HG02798 (cell line): ENCODE measurements at regions not wholly inside any gene's neighbourhood (a gene's known extent, or its start where the extent isn't known, plus 50 kb on each side); places are given as distances from the start of the nearest gene placed in this dataset.
"Not testable (repeated sequence)": the region's sequence is repeated elsewhere in the genome, so short reads cannot be mapped to it uniquely, and the experiment has no call there.

ENCODE experiments used
- ATAC-seq: cut with Tn5 transposase; IDR thresholded peaks from one replicate; pipeline ENCODE4 v1.9.1; 2021; ENCODE audit warnings: mild to moderate bottlenecking; ENCODE audit not compliant: unreplicated experiment, poor library complexity

DNA sequence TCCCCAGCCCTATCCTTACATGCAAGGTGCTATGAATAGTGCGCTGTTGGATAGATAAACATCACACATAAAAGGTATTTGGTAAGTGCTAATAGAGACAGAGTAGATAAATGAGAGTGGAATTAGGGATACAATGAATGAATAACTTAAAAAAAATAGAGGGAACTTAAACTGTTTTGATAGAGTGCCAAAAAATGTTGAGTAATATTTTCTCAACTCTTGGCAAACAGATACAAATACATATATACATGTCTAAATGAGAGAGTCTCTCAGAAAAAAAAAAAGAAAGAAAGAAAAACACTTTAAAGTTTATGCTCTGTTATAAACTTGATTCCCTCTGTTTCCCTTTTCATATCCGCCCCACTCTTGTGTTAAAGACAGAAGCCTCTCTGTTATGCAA, 667.4 kb downstream of the ROBO2 start:
- ATAC-seq, result no peak

DNA sequence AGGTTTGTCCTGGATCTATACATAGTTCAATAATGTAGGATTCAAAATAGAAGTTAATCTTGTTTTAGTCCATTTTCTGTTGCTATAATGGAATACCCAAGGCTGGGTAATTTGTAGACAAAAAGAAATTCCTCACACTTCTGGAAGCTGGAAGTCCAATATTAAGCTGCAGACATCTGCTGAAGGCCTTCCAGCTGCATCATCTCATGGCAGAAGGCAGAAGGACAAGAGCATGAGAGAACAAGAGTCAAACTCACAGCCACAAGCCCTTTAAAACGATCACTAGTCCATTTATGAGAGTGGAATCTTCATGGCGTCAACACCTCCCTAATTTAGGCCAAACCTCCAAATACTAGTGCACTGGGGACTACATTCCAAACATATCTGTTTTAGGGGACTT, 669.3 kb downstream of the ROBO2 start:
- no peak for ATAC-seq

DNA sequence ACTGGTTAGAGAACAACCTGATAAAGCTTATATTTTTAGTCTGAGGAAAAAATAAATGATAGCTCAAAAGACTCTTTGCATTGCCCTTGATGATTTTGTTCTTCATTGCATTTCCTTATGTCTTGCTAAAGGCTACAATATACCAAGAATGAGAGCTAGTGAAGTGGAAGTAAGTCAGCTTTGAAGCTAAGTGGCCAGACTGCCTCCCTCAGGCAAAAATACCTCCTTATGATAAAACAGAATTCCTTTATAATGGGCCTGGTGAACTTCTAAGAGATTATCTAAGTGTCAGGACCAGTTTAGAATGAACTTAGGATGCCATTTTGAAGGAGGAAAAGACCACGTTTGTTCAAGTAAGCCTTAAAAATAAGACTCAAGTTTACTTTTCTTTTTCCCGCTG, 678.4 kb downstream of the ROBO2 start:
- no peak for ATAC-seq

DNA sequence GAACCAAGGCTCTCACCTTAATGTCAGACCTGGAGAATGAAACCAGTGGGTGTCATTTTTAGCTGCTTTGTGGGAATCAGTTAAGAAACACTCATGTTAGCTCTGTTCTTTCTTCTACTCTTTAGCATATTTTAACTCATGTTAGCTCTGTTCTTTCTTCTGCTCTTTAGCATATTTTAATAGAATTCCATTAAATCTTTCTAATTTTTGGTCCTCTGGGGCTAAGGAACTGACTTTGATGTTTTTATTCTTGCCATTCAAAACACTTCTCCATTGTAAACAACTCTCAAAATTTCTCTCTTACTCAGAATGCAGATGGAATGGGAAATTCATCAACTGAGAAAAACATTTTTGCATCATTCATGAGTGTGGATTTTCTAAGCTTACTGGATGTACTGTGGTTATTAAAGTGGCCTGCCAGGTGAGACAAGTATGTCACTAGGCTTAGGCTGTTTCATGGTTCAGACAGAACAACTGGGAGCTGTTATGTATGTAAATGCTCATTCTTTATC, 680.6 kb downstream of the ROBO2 start:
- no peak for ATAC-seq

DNA sequence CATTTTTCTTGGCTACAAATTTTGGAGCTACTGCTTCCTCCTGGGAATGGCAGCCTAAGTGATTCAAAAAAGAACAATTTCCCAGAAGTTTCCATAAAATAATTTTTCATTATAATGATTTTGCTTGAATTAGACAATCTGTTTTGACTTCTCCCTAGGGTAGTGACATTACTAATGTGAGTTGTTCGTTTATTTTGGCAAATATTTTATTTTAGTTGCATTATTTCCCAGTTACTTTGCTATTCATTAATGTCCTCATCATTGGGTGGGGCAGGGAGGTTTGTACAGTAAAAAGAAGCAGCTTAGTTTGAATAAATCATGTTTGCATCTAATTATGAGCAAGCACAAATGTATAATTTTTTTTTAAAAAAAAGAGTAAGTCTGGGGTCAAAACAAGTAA, 686.6 kb downstream of the ROBO2 start:
- no peak for ATAC-seq

DNA sequence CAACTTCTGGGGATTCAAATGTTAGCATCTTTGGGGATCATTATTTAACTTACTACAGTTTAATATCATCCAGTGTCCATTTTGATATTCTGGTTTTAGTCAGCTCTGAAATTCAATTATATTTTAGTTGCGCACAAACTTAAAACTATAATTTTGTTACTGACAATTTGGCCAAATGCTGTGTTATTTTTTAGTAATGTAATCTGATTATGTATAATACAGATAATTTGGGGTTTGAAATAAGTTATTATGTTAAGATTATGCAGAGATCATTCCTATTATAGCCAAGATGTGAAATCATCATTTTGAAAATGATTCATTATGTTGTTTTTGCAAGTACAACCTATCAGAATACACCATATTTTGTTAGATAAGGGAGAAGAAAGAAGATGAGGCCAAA, 706.1 kb downstream of the ROBO2 start:
- no peak for ATAC-seq

DNA sequence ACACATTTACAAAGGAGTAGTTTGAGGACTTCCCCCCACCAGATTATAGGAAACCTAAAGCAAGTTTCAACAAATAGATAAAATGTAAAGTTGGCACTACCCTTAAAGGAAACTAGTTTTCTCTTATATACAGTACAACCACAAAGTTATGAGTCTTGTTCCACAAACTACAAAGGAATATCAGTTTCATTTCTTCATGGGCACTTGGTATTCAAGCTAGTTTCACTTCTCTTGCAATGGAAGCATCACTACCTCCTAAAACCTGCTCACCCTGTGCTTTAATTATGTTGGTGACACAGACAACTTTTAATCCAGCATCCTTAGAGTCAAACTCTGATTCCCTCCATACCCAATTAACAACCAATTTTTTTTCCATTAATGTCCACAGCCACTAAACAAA, 707.0 kb downstream of the ROBO2 start:
- ATAC-seq, result no peak

DNA sequence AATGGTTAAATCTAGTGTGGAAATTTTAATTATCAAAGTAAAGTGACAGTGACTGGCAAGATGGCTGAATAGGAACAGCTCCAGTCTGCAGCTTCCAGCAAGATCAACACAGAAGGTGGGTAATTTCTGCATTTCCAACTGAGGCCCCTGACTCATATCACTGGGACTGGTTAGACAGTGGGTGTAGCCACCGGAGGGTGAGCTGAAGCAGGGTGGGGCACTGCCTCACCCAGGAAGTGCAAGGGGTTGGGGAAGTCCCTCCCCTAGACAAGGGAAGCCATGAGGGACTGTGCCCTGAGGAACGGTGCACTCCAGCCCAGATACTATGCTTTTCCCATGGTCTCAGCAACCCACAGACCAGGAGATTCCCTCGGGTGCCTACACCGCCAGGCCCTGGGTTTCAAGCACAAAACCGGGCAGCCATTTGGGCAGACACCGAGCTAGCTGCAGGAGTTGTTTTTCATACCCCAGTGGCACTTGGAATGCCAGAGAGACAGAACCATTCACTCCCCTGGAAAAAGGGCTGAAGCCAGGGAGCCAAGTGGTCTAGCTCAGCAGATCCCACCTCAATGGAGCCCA, 716.6 kb downstream of the ROBO2 start:
- not testable (repeated sequence) for ATAC-seq

DNA sequence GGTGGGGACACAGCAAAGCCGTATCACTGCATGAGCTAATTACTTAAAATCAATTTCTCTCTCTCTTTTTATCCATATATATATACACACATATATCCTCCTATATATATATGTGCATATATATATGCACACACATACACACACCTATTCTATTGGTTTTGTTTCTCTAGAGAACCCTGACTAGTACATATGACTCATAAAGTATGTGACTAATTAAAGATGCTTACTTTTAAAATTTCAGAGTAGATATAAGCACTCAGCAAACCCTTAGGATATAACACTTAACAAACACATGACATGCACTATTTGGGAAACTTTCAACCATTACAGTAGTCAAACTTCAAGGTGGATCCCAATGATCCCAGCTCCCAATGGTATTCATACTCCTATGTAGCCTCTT, 732.6 kb downstream of the ROBO2 start:
- no peak for ATAC-seq

DNA sequence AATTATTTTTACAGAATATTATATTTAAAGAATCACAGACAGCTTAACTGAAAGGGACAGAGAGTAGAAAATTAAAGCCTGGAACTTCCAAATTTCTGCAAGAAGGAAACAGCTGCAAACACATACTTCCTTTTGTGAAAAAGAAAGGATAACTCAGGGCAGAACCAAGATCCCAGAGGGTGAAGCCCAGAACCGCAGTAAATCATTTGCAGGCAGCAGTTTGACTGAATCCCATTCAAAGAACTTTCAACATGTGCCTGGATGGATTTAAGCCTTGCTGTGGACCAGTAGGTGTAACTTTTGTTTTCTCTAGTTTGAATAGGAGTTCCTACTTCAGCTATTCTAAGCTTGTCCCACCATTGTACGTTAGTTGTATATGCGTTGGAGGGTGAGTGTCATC, 733.2 kb downstream of the ROBO2 start:
- no peak for ATAC-seq

DNA sequence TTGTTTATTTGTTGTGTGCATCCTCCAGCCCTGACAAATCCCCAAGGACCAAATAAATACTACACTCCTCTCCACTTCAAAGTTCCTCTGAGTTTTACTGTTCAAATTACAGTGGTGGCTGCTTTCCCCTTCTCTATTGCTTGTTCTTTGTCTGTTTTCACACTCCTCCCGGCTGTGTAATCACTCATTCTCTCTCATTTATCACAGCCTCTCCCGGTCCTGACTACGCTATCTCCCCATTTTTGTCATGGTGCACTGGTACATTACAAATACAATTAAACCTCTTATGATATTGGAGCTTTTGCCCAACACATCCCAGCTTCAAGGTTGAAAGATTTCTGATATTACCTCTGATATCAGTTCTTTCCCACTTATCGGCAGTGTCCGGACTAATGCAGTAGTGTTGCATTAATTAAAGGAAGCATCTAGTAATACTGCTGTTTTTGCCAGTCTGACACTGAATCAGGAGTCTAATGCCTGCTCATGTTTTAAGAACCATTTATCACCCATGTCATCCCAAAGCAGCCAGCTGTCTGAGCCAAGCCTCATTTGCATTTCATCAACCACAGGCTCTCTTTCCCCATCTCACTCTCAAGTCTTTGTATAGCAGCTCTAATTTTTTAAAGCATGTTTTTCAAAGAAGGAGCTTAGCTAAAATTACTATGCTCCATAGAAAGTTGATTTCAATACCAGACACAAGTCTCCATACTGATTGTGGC, 740.5 kb downstream of the ROBO2 start:
- no peak for ATAC-seq

DNA sequence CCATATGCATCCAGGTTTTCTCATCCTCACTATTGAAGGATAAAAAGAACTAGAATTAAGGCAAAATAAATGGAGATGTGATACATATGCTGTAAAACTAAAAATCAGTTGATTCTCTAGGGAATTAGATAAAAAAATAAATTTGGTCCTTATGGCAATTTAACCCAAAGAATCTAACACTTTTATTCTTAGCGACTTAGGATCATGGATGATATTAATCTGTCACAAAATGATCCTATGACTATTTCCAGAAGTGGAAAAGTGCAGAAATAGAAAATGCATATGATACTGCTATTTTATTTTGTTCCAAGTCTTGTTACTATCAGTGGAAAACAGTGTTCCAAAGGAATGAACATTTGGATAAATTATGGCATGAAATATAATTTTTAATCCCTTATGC, 746.3 kb downstream of the ROBO2 start:
- no peak for ATAC-seq

DNA sequence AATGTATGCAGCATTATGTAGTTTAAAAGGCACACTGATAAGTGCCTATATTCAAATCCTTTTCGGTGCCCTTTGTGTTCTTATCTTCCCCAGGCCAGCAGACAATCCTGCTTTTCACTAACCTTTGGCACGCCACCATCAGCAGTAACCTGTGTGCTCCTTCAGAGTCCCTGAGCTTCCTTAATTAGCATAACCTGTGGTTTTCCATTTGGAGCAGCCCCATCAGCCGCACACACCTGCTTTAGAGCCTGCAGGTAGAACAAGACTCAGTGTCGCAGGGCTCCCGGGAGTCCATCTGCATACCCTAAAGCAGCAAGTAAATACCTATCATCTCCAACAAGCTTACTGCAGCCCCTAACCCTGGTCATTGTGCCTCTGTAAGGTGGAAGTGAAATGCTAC, 755.1 kb downstream of the ROBO2 start:
- no peak for ATAC-seq

DNA sequence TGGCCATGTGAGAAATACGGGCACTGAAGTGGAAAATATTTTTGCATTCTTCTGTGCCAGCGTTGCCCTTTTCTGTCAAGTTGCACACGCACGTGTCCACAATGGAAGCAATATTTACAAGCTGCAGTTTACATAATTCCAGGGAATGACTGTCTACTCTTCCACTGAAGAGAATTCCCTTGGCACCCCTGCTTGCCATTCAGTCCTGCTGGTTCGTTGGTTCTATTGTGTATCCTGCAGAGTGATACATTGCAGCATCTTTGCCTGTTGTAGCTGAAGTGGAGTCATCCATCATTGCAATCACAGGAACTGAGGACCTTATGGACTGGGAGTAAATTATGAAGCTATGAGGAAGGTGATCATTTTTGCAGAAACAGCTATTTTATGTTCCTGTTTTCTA, 759.4 kb downstream of the ROBO2 start:
- no peak for ATAC-seq

DNA sequence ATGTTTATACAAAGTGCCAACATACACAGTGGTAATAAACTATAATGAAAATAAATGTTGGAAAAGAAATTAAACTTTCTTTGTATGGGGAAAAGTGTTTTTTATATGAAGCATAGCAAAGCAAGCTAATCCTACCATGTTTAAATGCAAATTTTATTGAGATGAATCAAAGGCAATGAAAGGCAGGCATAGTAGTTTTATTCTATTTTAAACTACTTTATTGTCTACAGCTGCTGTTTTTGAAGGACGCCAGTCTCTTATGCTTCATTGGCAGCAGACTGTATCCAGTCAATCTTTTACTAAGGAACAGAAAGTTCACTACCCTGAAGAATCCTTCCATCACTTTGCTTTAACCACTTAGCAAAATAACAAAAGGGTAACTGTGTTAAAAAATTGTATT, 761.0 kb downstream of the ROBO2 start:
- ATAC-seq, result no peak

DNA sequence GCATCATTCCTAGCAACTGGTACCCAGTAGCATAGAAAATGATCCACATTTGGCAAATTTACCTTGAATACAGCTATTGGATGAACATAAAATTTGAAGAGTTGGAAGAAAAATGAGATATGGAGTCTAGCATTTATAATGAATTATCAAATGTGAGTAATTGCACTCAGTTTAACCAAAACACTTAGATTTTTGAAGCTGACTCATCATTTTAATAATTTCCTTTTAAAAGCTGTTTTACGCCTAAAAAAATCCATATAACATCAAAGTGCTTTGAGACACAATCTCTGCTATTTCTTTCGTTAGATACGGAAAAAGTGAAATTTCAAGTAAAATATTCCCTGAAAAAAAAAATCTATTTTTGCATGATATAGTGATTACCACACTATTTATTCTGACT, 767.4 kb downstream of the ROBO2 start:
- ATAC-seq, result no peak

DNA sequence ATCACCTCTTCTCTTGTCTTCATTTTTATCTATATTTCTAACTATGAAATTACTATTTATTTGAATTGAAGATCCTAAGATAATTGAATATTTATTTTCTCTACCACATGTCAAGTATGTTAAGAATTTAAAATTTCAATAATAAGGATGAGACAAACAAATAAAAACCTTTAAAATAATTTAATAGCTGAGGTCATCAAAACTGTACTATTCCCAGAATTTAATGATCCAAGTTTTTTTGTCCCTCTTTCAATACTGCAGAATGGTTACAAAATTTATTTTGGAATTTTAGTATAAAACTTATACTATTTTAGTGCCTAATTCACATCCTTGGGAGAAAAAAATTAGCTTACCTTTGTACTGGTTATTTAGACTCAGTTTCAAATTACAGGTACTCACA, 774.9 kb downstream of the ROBO2 start:
- ATAC-seq, result no peak

DNA sequence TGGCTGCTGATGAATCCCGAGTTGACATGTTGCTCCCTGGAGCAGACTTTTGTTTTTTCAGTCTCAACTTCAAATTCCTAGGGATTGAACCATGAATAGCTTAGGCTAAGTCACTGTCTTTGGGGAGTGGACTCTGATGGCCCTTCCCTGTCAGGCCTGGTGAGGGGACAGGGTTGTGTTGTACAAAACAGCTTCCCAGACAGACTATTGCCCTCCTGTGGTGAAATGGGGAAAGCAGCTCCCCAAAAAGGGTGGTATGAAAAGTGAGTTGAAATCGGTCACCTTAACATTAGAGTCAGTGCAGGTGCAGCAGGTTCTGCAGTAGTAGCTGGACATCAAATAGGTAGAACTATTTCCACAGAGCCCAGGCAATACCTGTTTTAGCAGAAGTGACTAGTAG, 775.6 kb downstream of the ROBO2 start:
- ATAC-seq, result no peak

DNA sequence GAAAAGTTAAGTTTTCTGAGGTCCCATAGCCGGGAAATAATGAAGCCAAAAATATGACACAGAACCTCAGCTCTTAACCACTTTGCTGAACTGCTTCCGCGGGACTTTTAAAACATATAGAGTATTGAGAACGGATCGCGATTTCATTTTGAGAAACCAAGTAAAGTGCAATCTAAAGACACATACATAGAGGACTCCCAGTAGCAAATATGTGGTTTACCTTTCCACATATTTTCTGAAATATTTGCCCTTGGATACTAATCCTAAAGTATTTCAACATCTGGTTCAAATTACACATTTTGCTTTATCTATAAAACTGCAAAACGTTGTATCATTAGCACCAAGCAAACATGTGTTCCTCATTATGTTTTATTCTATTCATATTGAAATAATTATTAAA, 776.5 kb downstream of the ROBO2 start:
- ATAC-seq, result no peak

DNA sequence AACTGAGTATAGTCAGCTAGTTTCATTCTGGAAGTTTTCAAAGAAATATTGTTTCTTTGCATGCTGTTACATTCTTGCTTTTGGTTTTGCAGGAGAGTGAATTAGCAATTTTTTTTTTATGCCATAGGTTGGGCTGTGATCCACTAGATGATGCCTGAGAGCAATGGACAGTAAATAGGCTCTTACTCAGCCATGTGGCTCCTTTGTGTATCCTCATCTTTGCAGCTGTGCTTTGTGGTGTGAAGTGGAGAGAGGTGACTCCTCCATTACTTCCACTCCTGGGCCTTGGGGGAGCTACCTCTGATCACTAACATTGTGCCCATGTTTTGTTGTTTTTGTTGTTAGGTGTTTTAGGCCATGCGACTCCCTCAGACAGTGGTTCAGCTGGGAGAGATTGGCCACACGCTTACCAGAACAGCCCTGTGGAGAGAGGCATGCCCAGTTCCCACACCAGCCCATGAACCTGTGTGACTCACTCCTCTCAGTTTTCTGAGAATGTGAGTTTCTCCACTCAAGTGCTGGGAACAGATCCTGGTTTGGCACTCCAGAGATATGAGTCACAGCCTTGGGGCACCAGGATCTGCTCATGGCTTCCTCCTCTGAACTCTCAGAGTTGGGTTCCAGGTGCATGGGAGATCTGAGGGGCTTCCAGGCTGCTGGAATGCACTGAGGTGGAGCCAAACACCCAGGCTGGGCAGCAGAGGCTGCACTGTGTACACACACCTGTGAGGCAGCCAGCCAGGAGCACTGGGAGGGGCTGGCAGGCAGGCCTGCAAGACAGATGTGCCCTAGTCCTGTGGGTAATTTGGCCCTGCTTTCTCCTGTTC, 785.3 kb downstream of the ROBO2 start:
- ATAC-seq, result no peak

DNA sequence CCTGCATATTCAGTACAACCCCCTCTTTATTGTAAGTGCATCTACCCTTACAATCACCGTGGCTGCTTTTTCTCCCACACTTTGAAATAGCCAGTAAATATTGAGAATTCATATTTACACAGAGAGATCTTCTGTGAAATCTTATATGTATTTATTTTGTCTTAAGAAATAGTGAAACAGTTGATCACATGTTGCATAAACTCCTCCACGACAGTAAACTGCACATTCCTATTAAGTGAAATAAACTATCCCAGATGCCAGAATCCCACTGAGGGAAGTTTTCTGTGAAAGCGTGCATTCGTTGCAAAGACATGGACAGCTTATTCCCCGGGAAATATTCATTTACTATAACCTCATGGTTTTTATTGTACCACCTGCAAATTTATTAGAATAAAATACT, 796.0 kb downstream of the ROBO2 start:
- ATAC-seq, result no peak
